Ovary (tissue), 7 donors: ENCODE measurements at regions not wholly inside any gene's neighbourhood (a gene's known extent, or its start where the extent isn't known, plus 50 kb on each side); places are given as distances from the start of the nearest gene placed in this dataset.

ENCODE experiments used
- DNase-seq, 5 donors: peaks; one replicate each; pipeline ENCODE4 v3.0.0-alpha.2; 2019 to 2020
- H3K27ac ChIP-seq, 2 donors: fragments of 200-600 bp; one replicate each; pipeline versions ENCODE4 v1.5.1 to v1.8.0; 2019 to 2022
- H3K27me3 ChIP-seq: fragments of 200-600 bp; one replicate; pipeline ENCODE4 v1.8.0; 2022
- H3K36me3 ChIP-seq: fragments of 200-600 bp; sonication (generic); one replicate; pipeline ENCODE4 v1.5.1; 2019
- H3K4me1 ChIP-seq: one replicate; pipeline ENCODE4 v1.8.1; 2013; ENCODE audit warnings: mild to moderate bottlenecking, moderate library complexity; ENCODE audit not compliant: insufficient read depth
- H3K4me3 ChIP-seq: fragments of 200-600 bp; sonication (generic); one replicate; pipeline ENCODE4 v1.5.1; 2017
- H3K9me3 ChIP-seq, 2 donors: fragments of 200-600 bp in 1 of 2; sonication (generic) in 1 of 2; one replicate each; pipeline versions ENCODE4 v1.5.1 to v1.8.1; 2013 to 2019; ENCODE audit warnings: mild to moderate bottlenecking in 1 of 2, moderate library complexity in 1 of 2
- CTCF ChIP-seq, 3 donors: fragments of 450-650 bp in 2 of 3; fragments of 200-600 bp in 1 of 3; IDR thresholded peaks; one replicate each; pipeline versions ENCODE4 v1.5.1 to v1.8.0; 2016 to 2022; ENCODE audit warnings: antibody characterized with exemption in 3 of 3, mild to moderate bottlenecking in 1 of 3
- EP300 ChIP-seq: sonication (generic); formaldehyde crosslinking; IDR thresholded peaks from one replicate; pipeline ENCODE4 v1.6.1; 2017; ENCODE audit warnings: antibody characterized with exemption
- POLR2A ChIP-seq: fragments of 450-650 bp; IDR thresholded peaks from one replicate; pipeline ENCODE4 v1.6.1; 2017; ENCODE audit warnings: antibody characterized with exemption, mild to moderate bottlenecking, moderate library complexity
- WGBS, 3 donors: extraction: QIAGEN DNeasy Blood & Tissue Kit in 1 of 3; methylation state at CpG; one replicate each; pipeline versions ENCODE4 v1.1.5 to v1.1.7; 2013 to 2017; 5-methylcytosine and 5-hydroxymethylcytosine counted together
- intact Hi-C, 4 donors: fragments of 100-400 bp; cut with DNase I; formaldehyde crosslinking; loops; one replicate each; pipeline versions ENCODE4 v1.11.0 to v1.15.1; 2022 to 2023
- donor health status: DM: no; HTN: no; CAD: no; lungs with moderate emphysema.
- donor health status: DM: no; HTN: no; CAD: no.
- donor health status: Bipolar disorder and iron deficiency.
- donor health status: DM: no; HTN: no; CAD: no.
- donor health status: DM: yes; HTN: yes; CAD: no.

GRCh38 chr1:57722285-57722978 lies 298.6 kb upstream of the DAB1 start:
- H3K27ac ChIP-seq = no peak overlapping the region
- H3K4me3 ChIP-seq = no peak overlapping the region
- intact Hi-C loops = no loop called here
- H3K4me1 ChIP-seq = no peaks in the 10 kb centered on the region
- H3K9me3 ChIP-seq = no peaks in the 10 kb centered on the region
- TF ChIP-seq CTCF (IDR thresholded peaks at IDR 0.05) = no peak
- TF ChIP-seq EP300 = no peak
- no peak for TF ChIP-seq POLR2A
- no peak for DNase-seq
- WGBS, 3 donors = 80 to 86% (median 84%) methylated on average over 4 of the region's 4 CpGs
- H3K27me3 ChIP-seq = no peaks in the 10 kb centered on the region
- no peaks in the 10 kb centered on the region for H3K36me3 ChIP-seq

GRCh38 chr1:57721001-57721400 lies 297.1 kb upstream of the DAB1 start:
- Histone ChIP-seq H3K36me3 (no peaks in the 10 kb centered on the region), H3K27me3 (no peaks in the 10 kb centered on the region), H3K27ac (no peak overlapping the region), H3K9me3 (no peaks in the 10 kb centered on the region), H3K4me1 (no peaks in the 10 kb centered on the region), H3K4me3 (no peak overlapping the region)
- 90 to 96% (median 93%) methylated on average over 2 of the region's 2 CpGs for WGBS, 3 donors
- TF ChIP-seq EP300 = no peak
- no peak for TF ChIP-seq POLR2A
- no peak for TF ChIP-seq CTCF (IDR thresholded peaks at IDR 0.05)
- intact Hi-C loops = no loop called here
- DNase-seq = no peak

GRCh38 chr1:57719274-57719673 lies 295.4 kb upstream of the DAB1 start:
- no peak for TF ChIP-seq EP300
- TF ChIP-seq POLR2A = no peak
- TF ChIP-seq CTCF (IDR thresholded peaks at IDR 0.05) = no peak
- no peak for DNase-seq
- Histone ChIP-seq H3K9me3 (no peaks in the 10 kb centered on the region), H3K27me3 (no peaks in the 10 kb centered on the region), H3K4me3 (no peak overlapping the region), H3K36me3 (no peaks in the 10 kb centered on the region), H3K27ac (no peak overlapping the region), H3K4me1 (no peaks in the 10 kb centered on the region)
- intact Hi-C loops = no loop called here
- WGBS, 3 donors = 6 to 12% (median 7%) methylated on average over 5 of the region's 5 CpGs

- no peak overlapping the region for H3K27ac ChIP-seq
- H3K4me3 ChIP-seq = no peak overlapping the region
- no peaks in the 10 kb centered on the region for H3K4me1 ChIP-seq
- TF ChIP-seq POLR2A (no peak), CTCF (IDR thresholded peaks at IDR 0.05) (no peak), EP300 (no peak)
- DNase-seq = no peak
- intact Hi-C loops = no loop called here
- no peaks in the 10 kb centered on the region for H3K9me3 ChIP-seq
- no peaks in the 10 kb centered on the region for H3K36me3 ChIP-seq
- H3K27me3 ChIP-seq = no peaks in the 10 kb centered on the region
Measured at GRCh38 chr1:57713501-57713900, 289.6 kb upstream of the DAB1 start.
